ENCODE measurements at regions not wholly inside any gene's neighbourhood (a gene's known extent, or its start where the extent isn't known, plus 50 kb on each side); places are given as distances from the start of the nearest gene placed in this dataset.

GRCh38 chr6:21955053-21955595 is 341.7 kb downstream of the PRL start:
- H3T11ph ChIP-seq (ENCODE audit: low read length), result no peak overlapping the region
- no peak overlapping the region for H2BK15ac ChIP-seq (ENCODE audit: low read depth, low read length)
- H3K27ac ChIP-seq (ENCODE audit: insufficient read length, low read depth, low read length), result no peak overlapping the region
- no peak for TF ChIP-seq CTCF (conservative IDR thresholded peaks at IDR 0.05)
- no peak for DNase-seq
- Mint-ChIP-seq H3K27ac (no peak overlapping the region), H3K4me3 (no peak overlapping the region), H3K9me3 (no peaks in the 10 kb centered on the region), H3K4me1 (peaks cover 16 to 20% of the 10 kb centered on the region in 2 experiments), H3K27me3 (ENCODE audit: low read depth) (no peaks in the 10 kb centered on the region), H3K36me3 (ENCODE audit: insufficient read depth in 1 of 3, low read depth in 3 of 3) (peaks cover 2 to 10% (median 9%) of the 10 kb centered on the region in 3 experiments; a peak in 5 of 7 replicates)
- no peak overlapping the region for H4K91ac ChIP-seq (ENCODE audit: insufficient read length, low read depth, low read length)
- H3K79me1 ChIP-seq (ENCODE audit: insufficient read depth, low read depth, low read length, poor library complexity, severe bottlenecking), result peaks cover 3% of the 10 kb centered on the region
- H2AFZ ChIP-seq (ENCODE audit: low read length), result no peak overlapping the region
- no peak overlapping the region for H2BK12ac ChIP-seq (ENCODE audit: insufficient read length, low read depth, low read length)
- H3K56ac ChIP-seq (ENCODE audit: insufficient read length, low read depth, low read length), result no peak overlapping the region
- H3K23ac ChIP-seq (ENCODE audit: insufficient read length, low read depth, low read length), result no peak overlapping the region
- no peak overlapping the region for H2BK20ac ChIP-seq (ENCODE audit: low read depth, low read length, poor library complexity, severe bottlenecking)
- H4K20me1 ChIP-seq (ENCODE audit: control insufficient read depth, insufficient read depth, insufficient read length), result no peaks in the 10 kb centered on the region
- H3K79me2 ChIP-seq (ENCODE audit: insufficient read depth, low read length), result no peaks in the 10 kb centered on the region
- no peak overlapping the region for H3K14ac ChIP-seq (ENCODE audit: insufficient read depth, low read length)
- H3K9ac ChIP-seq (ENCODE audit: extremely low read depth, insufficient read length, low read length), result no peak overlapping the region
- no peak overlapping the region for H2BK120ac ChIP-seq (ENCODE audit: low read depth, low read length, poor library complexity, severe bottlenecking)
- H3K4ac ChIP-seq (ENCODE audit: low read depth, low read length), result no peak overlapping the region
- H3K23me2 ChIP-seq (ENCODE audit: insufficient read length, low read depth, low read length, poor library complexity, severe bottlenecking), result no peaks in the 10 kb centered on the region
- no peak overlapping the region for H2AK5ac ChIP-seq (ENCODE audit: insufficient read length, low read length)
- no peaks in the 10 kb centered on the region for H3K9me3 ChIP-seq (ENCODE audit: control insufficient read depth, low read depth, low read length)
- no peaks in the 10 kb centered on the region for H3K27me3 ChIP-seq (ENCODE audit: insufficient read depth, low read length)
- H3K4me1 ChIP-seq (ENCODE audit: insufficient read depth, low read length), result peaks cover 4% of the 10 kb centered on the region; the same call in 1 of the 2 replicates
- no CpG with 5 or more reads among the region's 3 CpGs for WGBS (ENCODE audit: extremely low coverage, insufficient read length, low lambda C conversion rate)
- H4K8ac ChIP-seq (replicated peaks; ENCODE audit: insufficient read length, low read depth, low read length), result no peak overlapping the region
- H4K5ac ChIP-seq (ENCODE audit: insufficient read length, low read depth, low read length), result no peak overlapping the region
- H2BK5ac ChIP-seq (ENCODE audit: insufficient read length, low read length), result no peak overlapping the region
- no peak overlapping the region for H3K18ac ChIP-seq (ENCODE audit: insufficient read length, low read depth, low read length)
- H3K4me2 ChIP-seq (ENCODE audit: insufficient read depth, insufficient read length, low read length), result no peak overlapping the region
